ENCODE measurements at regions not wholly inside any gene's neighbourhood (a gene's known extent, or its start where the extent isn't known, plus 50 kb on each side); places are given as distances from the start of the nearest gene placed in this dataset.

DNA sequence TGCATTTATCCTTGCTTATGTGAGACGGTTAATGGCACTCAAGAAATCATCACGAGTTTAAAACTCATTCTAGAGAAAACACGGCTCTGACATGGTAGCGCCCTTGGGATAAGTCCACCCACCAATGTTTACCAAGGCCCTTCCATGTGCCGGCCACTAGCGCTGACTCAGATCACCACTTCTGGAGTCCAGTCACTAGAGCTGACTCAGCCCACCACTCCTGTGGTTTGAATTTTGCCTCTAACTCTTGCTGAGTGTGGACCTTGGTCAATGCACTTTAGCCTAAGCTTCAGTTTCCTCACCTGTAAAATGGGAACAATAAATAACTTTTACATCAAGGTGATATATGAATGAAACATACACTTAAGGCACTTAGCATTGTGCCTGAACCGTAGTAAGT is 358.4 kb upstream of the PROK2 start:
- ATAC-seq (ENCODE audit: low FRiP score in 2 of 2) = no peak
- 88 to 94% methylated on average over 7 of the region's 7 CpGs for WGBS, 2 donors
- H3K4me1 ChIP-seq = peaks cover 0 to 3% (median 1%) of the 10 kb centered on the region in 4 donors
- H3K4me3 ChIP-seq = no peak overlapping the region
- TF ChIP-seq POLR2AphosphoS5 (IDR thresholded peaks at IDR 0.05) = no peak
- TF ChIP-seq POLR2A (IDR thresholded peaks at IDR 0.05) = no peak
- TF ChIP-seq, protein P1, sequence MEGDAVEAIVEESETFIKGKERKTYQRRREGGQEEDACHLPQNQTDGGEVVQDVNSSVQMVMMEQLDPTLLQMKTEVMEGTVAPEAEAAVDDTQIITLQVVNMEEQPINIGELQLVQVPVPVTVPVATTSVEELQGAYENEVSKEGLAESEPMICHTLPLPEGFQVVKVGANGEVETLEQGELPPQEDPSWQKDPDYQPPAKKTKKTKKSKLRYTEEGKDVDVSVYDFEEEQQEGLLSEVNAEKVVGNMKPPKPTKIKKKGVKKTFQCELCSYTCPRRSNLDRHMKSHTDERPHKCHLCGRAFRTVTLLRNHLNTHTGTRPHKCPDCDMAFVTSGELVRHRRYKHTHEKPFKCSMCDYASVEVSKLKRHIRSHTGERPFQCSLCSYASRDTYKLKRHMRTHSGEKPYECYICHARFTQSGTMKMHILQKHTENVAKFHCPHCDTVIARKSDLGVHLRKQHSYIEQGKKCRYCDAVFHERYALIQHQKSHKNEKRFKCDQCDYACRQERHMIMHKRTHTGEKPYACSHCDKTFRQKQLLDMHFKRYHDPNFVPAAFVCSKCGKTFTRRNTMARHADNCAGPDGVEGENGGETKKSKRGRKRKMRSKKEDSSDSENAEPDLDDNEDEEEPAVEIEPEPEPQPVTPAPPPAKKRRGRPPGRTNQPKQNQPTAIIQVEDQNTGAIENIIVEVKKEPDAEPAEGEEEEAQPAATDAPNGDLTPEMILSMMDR (IDR thresholded peaks at IDR 0.05) = no peak
- TF ChIP-seq EP300 (IDR thresholded peaks at IDR 0.05) = no peak
- no peaks in the 10 kb centered on the region for H3K36me3 ChIP-seq
- no peaks in the 10 kb centered on the region for H3K27me3 ChIP-seq
- H3K27ac ChIP-seq = no peak overlapping the region
- DNase-seq = no peak
- H3K9me3 ChIP-seq = no peaks in the 10 kb centered on the region

DNA sequence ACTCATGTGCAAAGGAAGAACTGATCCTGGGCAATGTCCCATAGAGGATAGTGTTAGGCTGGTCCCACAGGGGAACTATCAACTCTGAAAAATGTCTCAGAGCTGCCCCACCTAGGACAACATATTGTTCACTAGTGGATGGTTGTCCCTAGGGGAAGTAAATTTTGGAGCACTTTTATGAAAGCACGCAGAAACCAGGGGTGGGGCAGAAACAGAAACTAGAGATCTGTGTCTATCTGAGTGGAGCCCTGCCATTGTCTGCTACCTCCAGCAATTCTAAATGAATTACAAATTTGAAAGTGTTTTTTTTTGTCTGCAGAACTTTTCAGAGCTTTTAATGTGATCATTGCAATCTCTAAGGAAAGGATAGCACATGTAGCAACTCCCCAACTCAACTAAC is 357.1 kb upstream of the PROK2 start:
- no peak for DNase-seq
- H3K36me3 ChIP-seq = no peaks in the 10 kb centered on the region
- TF ChIP-seq EP300 (IDR thresholded peaks at IDR 0.05) (no peak), POLR2A (IDR thresholded peaks at IDR 0.05) (no peak), POLR2AphosphoS5 (IDR thresholded peaks at IDR 0.05) (no peak)
- TF ChIP-seq, protein P1 (IDR thresholded peaks at IDR 0.05) = no peak
- no peak for ATAC-seq (ENCODE audit: low FRiP score in 2 of 2)
- no peaks in the 10 kb centered on the region for H3K27me3 ChIP-seq
- no peak overlapping the region for H3K4me3 ChIP-seq
- 71 to 81% methylated on average over 1 of the region's 1 CpG for WGBS, 2 donors
- peaks cover 0 to 3% (median 1%) of the 10 kb centered on the region in 4 donors for H3K4me1 ChIP-seq
- H3K9me3 ChIP-seq = no peaks in the 10 kb centered on the region
- H3K27ac ChIP-seq = no peak overlapping the region

DNA sequence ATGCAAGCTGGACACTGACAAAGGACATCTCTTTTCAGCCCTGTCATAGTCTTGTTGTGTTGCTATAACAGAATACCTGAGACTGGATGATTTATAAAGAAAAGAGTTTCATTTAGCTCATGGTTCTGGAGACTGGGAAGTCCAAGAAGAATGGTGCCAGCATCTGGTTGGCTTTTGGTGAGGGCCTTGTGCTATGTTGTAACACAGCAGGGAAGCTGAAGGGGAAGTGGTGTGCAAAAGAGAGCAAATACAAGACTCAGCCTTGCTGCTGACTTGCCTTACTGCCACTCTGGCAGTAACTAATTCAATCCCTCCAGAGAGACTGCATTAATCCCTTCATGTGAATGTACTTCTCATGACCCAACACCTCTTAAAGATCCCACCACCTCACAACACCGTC is 356.3 kb upstream of the PROK2 start:
- Histone ChIP-seq H3K4me1 (peaks cover 0 to 3% (median 1%) of the 10 kb centered on the region in 4 donors), H3K36me3 (no peaks in the 10 kb centered on the region), H3K4me3 (no peak overlapping the region), H3K27ac (no peak overlapping the region), H3K9me3 (no peaks in the 10 kb centered on the region), H3K27me3 (no peaks in the 10 kb centered on the region)
- ATAC-seq (ENCODE audit: low FRiP score in 2 of 2) (no peak), DNase-seq (no peak)
- TF ChIP-seq EP300 (IDR thresholded peaks at IDR 0.05) (no peak), POLR2AphosphoS5 (IDR thresholded peaks at IDR 0.05) (no peak), POLR2A (IDR thresholded peaks at IDR 0.05) (no peak)
- TF ChIP-seq, protein P1 (IDR thresholded peaks at IDR 0.05) = no peak
- 86 to 96% methylated on average over 1 of the region's 1 CpG for WGBS, 2 donors

DNA sequence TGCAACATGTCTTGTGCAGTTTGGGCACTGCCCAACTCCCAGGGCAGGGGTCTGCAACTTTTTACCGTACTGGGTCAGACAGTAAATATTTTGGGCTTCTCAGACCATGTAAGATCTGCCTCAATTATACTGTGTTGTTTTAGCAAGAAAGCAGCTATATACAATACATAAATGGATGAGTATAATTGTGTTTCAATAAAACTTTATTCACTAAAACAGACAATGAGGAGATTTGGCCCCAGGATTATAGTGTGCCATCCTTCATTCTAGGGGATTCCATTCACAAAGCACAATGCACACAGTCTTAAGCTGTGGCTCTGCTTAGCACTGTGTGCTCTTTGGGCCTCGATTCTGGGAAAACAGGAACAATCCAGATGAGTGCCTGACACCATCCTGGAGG is 354.4 kb upstream of the PROK2 start:
- DNase-seq = no peak
- TF ChIP-seq POLR2A (IDR thresholded peaks at IDR 0.05) (no peak), EP300 (IDR thresholded peaks at IDR 0.05) (no peak), POLR2AphosphoS5 (IDR thresholded peaks at IDR 0.05) (no peak)
- TF ChIP-seq, protein P1 (IDR thresholded peaks at IDR 0.05) = no peak
- no peak overlapping the region for H3K4me3 ChIP-seq
- no peak for ATAC-seq (ENCODE audit: low FRiP score in 2 of 2)
- no peak overlapping the region for H3K27ac ChIP-seq
- H3K27me3 ChIP-seq = no peaks in the 10 kb centered on the region
- 91 to 96% methylated on average over 2 of the region's 2 CpGs for WGBS, 2 donors
- no peaks in the 10 kb centered on the region for H3K36me3 ChIP-seq
- H3K4me1 ChIP-seq = no peaks in the 10 kb centered on the region
- H3K9me3 ChIP-seq = no peaks in the 10 kb centered on the region
